GM12865 (cell line): ENCODE measurements at regions not wholly inside any gene's neighbourhood (a gene's known extent, or its start where the extent isn't known, plus 50 kb on each side); places are given as distances from the start of the nearest gene placed in this dataset.

Experiments
- DNase-seq: peaks from one replicate; pipeline ENCODE4 v3.0.0; 2010; ENCODE audit warnings: low read depth
- H3K4me3 ChIP-seq: 2 replicates; pipeline ENCODE4 v1.5.1; 2011; ENCODE audit warnings: mild to moderate bottlenecking, low read depth, low read length, control low read depth
- TF ChIP-seq, protein P1 (sequence below): IDR thresholded peaks from 2 replicates; pipeline ENCODE4 v1.5.1; 2011; ENCODE audit warnings: low read length, control low read depth, low read depth, inconsistent platforms; ENCODE audit not compliant: insufficient read depth; ENCODE audit errors: missing control alignments

DNA sequence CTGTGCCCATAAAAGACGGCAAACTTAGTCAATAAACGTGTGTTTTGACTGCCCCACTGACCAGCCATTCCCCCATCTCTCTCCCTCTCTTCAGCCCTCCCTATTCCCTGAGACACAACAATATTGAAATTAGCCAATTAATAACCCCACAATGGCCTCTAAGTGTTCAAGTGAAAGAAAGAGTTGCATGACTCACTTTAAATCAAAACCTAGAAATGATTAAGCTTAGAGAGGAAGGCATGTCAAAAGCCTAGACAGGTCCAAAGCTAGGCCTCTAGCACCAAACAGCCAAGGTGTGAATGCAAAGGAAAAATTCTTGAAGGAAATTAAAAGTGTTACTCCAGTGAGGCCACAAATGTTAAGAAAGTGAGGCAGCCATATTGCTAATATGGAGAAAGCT is 261.6 kb upstream of the TBX18 start:
- H3K4me3 ChIP-seq: no peak overlapping the region
- no peak for DNase-seq
- TF ChIP-seq, protein P1, sequence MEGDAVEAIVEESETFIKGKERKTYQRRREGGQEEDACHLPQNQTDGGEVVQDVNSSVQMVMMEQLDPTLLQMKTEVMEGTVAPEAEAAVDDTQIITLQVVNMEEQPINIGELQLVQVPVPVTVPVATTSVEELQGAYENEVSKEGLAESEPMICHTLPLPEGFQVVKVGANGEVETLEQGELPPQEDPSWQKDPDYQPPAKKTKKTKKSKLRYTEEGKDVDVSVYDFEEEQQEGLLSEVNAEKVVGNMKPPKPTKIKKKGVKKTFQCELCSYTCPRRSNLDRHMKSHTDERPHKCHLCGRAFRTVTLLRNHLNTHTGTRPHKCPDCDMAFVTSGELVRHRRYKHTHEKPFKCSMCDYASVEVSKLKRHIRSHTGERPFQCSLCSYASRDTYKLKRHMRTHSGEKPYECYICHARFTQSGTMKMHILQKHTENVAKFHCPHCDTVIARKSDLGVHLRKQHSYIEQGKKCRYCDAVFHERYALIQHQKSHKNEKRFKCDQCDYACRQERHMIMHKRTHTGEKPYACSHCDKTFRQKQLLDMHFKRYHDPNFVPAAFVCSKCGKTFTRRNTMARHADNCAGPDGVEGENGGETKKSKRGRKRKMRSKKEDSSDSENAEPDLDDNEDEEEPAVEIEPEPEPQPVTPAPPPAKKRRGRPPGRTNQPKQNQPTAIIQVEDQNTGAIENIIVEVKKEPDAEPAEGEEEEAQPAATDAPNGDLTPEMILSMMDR: no peak

DNA sequence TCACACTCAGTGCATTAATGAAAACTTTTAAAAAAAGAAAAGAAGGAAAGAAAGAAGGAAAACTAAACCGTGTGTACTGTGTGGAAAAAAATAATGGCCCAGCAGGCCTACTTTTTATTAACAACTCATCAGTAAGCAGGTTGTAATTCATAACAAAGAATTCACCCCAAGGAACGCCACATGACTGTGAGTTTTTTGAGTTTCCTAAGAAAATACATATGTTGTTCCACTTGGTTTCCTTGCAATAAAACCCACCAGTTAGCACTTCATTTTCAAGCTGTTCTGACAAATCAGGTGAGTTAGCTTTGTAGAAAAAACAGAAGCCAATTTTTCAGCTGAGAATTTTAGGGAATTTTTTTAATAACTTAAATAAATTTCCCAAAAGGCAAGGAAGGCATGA is 259.3 kb upstream of the TBX18 start:
- DNase-seq: no peak
- H3K4me3 ChIP-seq: no peak overlapping the region
- TF ChIP-seq, protein P1: no peak

DNA sequence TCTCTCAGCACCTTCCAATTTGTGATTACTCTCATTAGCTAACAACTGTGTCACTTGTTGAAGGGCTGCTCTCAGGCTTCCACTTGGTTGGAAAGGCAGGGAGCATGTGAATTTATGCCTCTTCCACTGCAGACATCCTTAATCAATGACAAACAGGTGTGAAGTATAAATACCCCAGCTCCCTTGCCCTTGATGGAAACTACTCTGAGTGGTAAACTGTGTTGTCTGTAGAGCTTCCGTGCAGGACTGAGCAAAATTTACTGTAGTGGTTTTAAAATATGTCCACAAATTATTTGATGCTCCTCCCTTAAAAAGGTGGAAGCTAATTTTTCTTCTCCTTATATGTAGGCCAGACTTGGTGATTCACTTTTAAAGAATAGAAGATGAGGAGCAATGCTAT is 253.0 kb upstream of the TBX18 start:
- DNase-seq: no peak
- no peak overlapping the region for H3K4me3 ChIP-seq
- TF ChIP-seq, protein P1: no peak

DNA sequence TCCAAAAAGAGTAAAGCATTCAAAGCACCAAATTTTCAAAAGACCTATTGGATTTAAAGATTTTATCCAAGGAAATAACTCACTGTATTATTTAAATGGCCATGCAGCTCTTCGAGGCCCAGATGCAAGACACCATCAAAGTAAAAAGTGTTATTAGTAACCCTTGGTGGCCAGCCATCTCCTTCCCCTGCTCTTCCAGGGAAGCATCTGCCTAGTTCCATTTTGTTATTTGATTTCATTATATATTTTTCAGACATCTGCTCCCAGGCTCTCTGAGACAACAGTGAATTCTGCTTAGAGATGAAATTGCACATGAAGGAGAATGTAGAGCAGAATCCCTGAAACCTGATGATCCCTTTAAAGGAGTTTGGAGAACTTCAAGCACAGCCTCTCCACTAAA is 252.3 kb upstream of the TBX18 start:
- TF ChIP-seq, protein P1: no peak
- no peak for DNase-seq
- no peak overlapping the region for H3K4me3 ChIP-seq

DNA sequence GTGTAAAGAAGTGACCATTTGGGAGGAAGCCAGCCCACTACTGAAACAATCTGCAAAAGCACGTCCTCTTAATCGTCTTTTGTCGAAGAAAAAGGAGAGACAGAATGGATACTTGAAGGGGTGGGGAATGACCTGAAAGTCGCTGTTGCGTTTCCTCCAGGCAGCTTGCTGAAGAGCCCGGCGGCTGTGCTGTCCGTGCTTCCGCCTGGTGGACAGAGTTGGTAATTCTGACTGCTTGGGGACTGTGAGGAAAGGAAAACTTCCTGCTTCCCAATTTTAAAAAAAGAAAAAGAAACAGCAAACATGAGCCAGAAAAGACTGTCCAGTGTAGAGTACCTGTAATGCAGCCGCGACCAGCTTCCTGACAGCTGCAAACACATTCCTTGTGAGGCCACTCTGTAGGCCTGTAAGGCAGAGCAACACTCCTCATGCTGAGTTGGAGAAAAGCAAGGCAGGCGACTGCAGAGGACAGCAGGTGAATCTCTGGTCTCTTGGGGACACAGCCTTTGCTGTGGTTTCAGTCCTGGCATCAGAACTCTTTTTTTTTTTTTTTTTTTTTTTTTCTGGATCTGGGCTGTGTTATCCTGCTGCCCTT is 251.1 kb upstream of the TBX18 start:
- peak; percentile 45 for DNase-seq
- TF ChIP-seq, protein P1: peak; percentile 53
- no peak overlapping the region for H3K4me3 ChIP-seq

DNA sequence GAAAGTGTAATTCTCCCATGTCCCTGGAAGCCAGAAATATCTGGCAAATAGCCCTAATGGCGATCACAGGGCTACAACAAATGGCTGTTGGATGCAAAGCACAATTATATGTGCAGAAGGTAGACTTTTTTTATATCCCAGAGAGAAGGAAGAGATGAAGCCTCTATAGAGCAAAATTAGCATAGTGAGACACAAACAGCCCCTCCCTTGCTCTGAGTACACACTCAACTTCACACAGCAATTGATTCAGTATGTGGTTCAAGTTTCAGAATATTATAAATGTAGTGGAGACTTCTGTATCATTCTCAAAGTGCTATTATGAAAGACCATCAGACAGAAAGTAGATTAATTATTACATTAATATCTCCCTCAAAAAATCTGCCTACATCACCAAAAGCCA is 246.5 kb upstream of the TBX18 start:
- TF ChIP-seq, protein P1: no peak
- no peak for DNase-seq
- H3K4me3 ChIP-seq: no peak overlapping the region
